ENCODE measurements at regions not wholly inside any gene's neighbourhood (a gene's known extent, or its start where the extent isn't known, plus 50 kb on each side); places are given as distances from the start of the nearest gene placed in this dataset.
A peak's percentile ranks its signal among the peaks of the same experiment; 100 is the strongest.

GRCh38 chr9:79224672-79225433, 346.9 kb upstream of the TLE4 start:
- Histone ChIP-seq H3K36me3 (ENCODE audit: insufficient read depth, low read length) (no peaks in the 10 kb centered on the region), H3K9me3 (ENCODE audit: low read length) (no peaks in the 10 kb centered on the region), H3K4me1 (ENCODE audit: insufficient read depth, low read length) (no peaks in the 10 kb centered on the region), H2AFZ (ENCODE audit: low read depth, low read length) (no peak overlapping the region), H3K27me3 (ENCODE audit: insufficient read depth, low read length) (no peaks in the 10 kb centered on the region), H3K4me3 (ENCODE audit: low read length) (no peak overlapping the region)

GRCh38 chr9:79233542-79233941, 338.2 kb upstream of the TLE4 start:
- Histone ChIP-seq H3K9me3 (ENCODE audit: low read length) (no peaks in the 10 kb centered on the region), H3K4me3 (ENCODE audit: low read length) (no peak overlapping the region), H3K36me3 (ENCODE audit: insufficient read depth, low read length) (no peaks in the 10 kb centered on the region), H3K4me1 (ENCODE audit: insufficient read depth, low read length) (no peaks in the 10 kb centered on the region), H3K27me3 (ENCODE audit: insufficient read depth, low read length) (no peaks in the 10 kb centered on the region), H2AFZ (ENCODE audit: low read depth, low read length) (no peak overlapping the region)

DNA sequence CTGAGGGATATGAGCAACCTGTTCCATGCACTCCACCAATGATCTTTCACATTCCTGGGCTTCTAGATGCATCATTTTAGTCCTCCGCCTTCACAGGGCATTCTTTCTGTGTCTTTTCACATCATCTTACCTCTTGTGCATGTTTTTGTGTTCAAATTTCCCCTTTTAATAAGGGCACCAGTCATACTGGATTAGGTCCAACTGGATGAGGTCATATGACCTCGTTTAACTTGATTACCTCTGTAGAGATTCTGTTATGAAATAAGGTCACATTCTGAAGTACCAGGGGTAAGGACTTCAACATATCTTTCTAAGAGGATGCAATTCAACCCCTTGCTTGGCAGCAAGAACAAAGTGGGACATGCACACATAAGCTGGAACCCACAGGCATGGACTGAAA, 335.3 kb upstream of the TLE4 start:
- H3K36me3 ChIP-seq (ENCODE audit: insufficient read depth, low read length): no peaks in the 10 kb centered on the region

DNA sequence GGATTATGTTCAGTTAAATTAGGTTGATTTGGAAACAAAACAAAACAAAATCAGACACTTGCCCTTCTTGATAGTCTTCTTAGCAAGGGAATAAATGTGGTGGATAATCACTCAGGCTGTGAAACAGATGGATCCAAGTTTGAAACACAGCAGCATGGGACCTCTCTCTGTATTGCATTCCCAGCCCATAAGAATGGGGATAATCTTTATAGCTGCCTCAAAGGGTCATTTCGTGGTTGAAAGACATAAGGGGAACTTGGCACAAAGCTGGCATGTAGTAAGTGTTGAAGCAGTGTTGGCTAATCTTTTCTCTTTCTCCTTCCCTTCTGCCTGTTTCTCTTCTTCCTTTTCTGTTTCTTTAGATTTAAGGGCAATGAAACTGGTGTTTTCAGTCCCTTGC, 333.9 kb upstream of the TLE4 start:
- Histone ChIP-seq H3K9me3 (ENCODE audit: low read length) (no peaks in the 10 kb centered on the region), H3K4me1 (ENCODE audit: insufficient read depth, low read length) (no peaks in the 10 kb centered on the region), H3K27me3 (ENCODE audit: insufficient read depth, low read length) (no peaks in the 10 kb centered on the region), H2AFZ (ENCODE audit: low read depth, low read length) (no peak overlapping the region), H3K4me3 (ENCODE audit: low read length) (no peak overlapping the region), H3K36me3 (ENCODE audit: insufficient read depth, low read length) (no peaks in the 10 kb centered on the region)

More for the DNA sequence above, 335.3 kb upstream of the TLE4 start:
- no peak overlapping the region for H3K4me3 ChIP-seq (ENCODE audit: low read length)
- no peaks in the 10 kb centered on the region for H3K9me3 ChIP-seq (ENCODE audit: low read length)
- no peaks in the 10 kb centered on the region for H3K4me1 ChIP-seq (ENCODE audit: insufficient read depth, low read length)
- no peak overlapping the region for H2AFZ ChIP-seq (ENCODE audit: low read depth, low read length)
- no peaks in the 10 kb centered on the region for H3K27me3 ChIP-seq (ENCODE audit: insufficient read depth, low read length)

GRCh38 chr9:79240774-79241173, 331.0 kb upstream of the TLE4 start:
- Histone ChIP-seq H3K27me3 (ENCODE audit: insufficient read depth, low read length) (no peaks in the 10 kb centered on the region), H3K4me1 (ENCODE audit: insufficient read depth, low read length) (no peaks in the 10 kb centered on the region), H3K36me3 (ENCODE audit: insufficient read depth, low read length) (no peaks in the 10 kb centered on the region), H3K9me3 (ENCODE audit: low read length) (no peaks in the 10 kb centered on the region), H3K4me3 (ENCODE audit: low read length) (no peak overlapping the region), H2AFZ (ENCODE audit: low read depth, low read length) (no peak overlapping the region)

DNA sequence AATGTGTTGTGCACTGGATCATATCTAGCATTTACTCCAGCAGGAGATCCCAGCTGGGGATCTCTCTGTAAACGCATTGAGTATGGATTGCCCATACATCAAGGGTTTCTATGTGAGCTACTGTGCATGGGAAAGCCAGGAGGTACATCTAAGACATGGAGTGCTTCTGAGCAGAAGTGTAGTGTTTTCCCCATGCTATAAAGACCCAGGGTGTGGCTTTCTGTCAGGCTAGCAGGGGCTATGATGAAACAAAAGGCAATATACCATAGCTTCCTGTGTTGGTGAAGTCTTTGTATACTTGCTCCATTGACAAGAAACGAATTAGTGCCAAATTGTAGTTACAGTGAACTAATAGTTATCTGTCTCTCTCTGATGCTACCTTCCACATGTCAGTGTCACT, 329.3 kb upstream of the TLE4 start:
- H3K27me3 ChIP-seq (ENCODE audit: insufficient read depth, low read length): no peaks in the 10 kb centered on the region
- no peaks in the 10 kb centered on the region for H3K4me1 ChIP-seq (ENCODE audit: insufficient read depth, low read length)
- H3K4me3 ChIP-seq (ENCODE audit: low read length): no peak overlapping the region
- no peaks in the 10 kb centered on the region for H3K36me3 ChIP-seq (ENCODE audit: insufficient read depth, low read length)
- H3K9me3 ChIP-seq (ENCODE audit: low read length): no peaks in the 10 kb centered on the region
- H2AFZ ChIP-seq (ENCODE audit: low read depth, low read length): no peak overlapping the region

- H3K27me3 ChIP-seq (ENCODE audit: insufficient read depth, low read length): no peaks in the 10 kb centered on the region
- H3K4me3 ChIP-seq (ENCODE audit: low read length): no peak overlapping the region
- H2AFZ ChIP-seq (ENCODE audit: low read depth, low read length): no peak overlapping the region
- H3K9me3 ChIP-seq (ENCODE audit: low read length): no peaks in the 10 kb centered on the region
- H3K36me3 ChIP-seq (ENCODE audit: insufficient read depth, low read length): no peaks in the 10 kb centered on the region
- no peaks in the 10 kb centered on the region for H3K4me1 ChIP-seq (ENCODE audit: insufficient read depth, low read length)
These were observed 325.6 kb upstream of the TLE4 start for GRCh38 chr9:79246170-79246569.

DNA sequence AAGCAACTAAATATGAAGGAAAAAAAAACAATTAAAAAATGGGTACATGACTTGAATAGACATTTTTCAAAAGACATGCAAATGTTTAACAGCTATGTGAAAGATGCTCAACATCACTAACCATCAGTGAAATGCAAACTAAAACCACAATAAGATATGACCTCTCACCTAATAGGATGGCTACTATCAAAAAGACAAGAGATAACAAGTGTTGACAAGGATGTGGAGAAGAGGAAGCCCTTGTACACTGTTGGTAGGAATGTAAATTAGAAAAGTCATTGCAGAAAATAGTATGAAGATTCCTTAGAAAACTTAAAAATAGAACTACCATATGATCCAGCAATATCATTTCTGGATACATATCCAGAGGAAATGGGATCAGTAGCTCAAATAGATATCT, 324.7 kb upstream of the TLE4 start:
- H3K27me3 ChIP-seq (ENCODE audit: insufficient read depth, low read length): no peaks in the 10 kb centered on the region
- H2AFZ ChIP-seq (ENCODE audit: low read depth, low read length): no peak overlapping the region
- no peaks in the 10 kb centered on the region for H3K9me3 ChIP-seq (ENCODE audit: low read length)
- H3K36me3 ChIP-seq (ENCODE audit: insufficient read depth, low read length): no peaks in the 10 kb centered on the region
- no peak overlapping the region for H3K4me3 ChIP-seq (ENCODE audit: low read length)
- H3K4me1 ChIP-seq (ENCODE audit: insufficient read depth, low read length): no peaks in the 10 kb centered on the region

GRCh38 chr9:79250806-79251205, 321.0 kb upstream of the TLE4 start:
- Histone ChIP-seq H3K27me3 (ENCODE audit: insufficient read depth, low read length) (no peaks in the 10 kb centered on the region), H3K9me3 (ENCODE audit: low read length) (no peaks in the 10 kb centered on the region), H2AFZ (ENCODE audit: low read depth, low read length) (no peak overlapping the region), H3K36me3 (ENCODE audit: insufficient read depth, low read length) (no peaks in the 10 kb centered on the region), H3K4me1 (ENCODE audit: insufficient read depth, low read length) (peaks cover 3% of the 10 kb centered on the region), H3K4me3 (ENCODE audit: low read length) (no peak overlapping the region)

- H3K27me3 ChIP-seq (ENCODE audit: insufficient read depth, low read length): no peaks in the 10 kb centered on the region
- no peaks in the 10 kb centered on the region for H3K36me3 ChIP-seq (ENCODE audit: insufficient read depth, low read length)
- H3K4me1 ChIP-seq (ENCODE audit: insufficient read depth, low read length): peaks cover 26% of the 10 kb centered on the region
- no peak overlapping the region for H3K4me3 ChIP-seq (ENCODE audit: low read length)
- H2AFZ ChIP-seq (ENCODE audit: low read depth, low read length): no peak overlapping the region
- no peaks in the 10 kb centered on the region for H3K9me3 ChIP-seq (ENCODE audit: low read length)
These were observed 316.7 kb upstream of the TLE4 start for GRCh38 chr9:79254900-79255650.

DNA sequence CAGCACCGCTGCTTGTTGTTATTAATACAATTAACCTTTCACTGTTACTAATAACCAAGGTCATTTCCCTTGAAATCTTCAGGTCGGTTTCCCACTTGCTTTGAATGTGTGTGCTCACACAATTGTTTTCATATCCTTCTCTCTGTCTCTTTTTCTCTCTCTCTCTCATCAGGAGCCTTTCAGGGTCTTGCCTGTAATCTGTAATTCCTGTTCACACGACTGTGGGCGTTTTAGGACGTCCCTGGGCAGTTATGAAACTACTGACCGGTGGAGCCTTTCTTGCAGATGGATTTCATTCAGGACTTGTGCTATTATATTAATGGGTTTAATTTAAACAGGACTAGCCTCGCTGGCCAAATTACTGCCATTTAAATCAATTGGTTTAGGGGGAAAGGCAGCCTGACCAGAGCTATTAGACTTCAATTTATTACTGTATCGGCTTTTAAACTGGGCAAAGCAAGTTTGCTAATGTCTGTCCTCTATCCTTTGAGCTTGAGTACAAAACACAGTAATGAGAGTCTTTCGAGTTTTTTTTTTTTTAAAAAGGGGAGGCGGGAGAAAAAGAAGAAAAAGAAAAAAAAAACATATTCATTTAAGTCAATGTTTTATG, 316.0 kb upstream of the TLE4 start:
- Histone ChIP-seq H2AFZ (ENCODE audit: low read depth, low read length) (no peak overlapping the region), H3K27me3 (ENCODE audit: insufficient read depth, low read length) (no peaks in the 10 kb centered on the region), H3K36me3 (ENCODE audit: insufficient read depth, low read length) (no peaks in the 10 kb centered on the region), H3K4me1 (ENCODE audit: insufficient read depth, low read length) (peaks cover 26% of the 10 kb centered on the region), H3K9me3 (ENCODE audit: low read length) (no peaks in the 10 kb centered on the region), H3K4me3 (ENCODE audit: low read length) (no peak overlapping the region)

GRCh38 chr9:79256691-79257213, 315.0 kb upstream of the TLE4 start:
- no peaks in the 10 kb centered on the region for H3K27me3 ChIP-seq (ENCODE audit: insufficient read depth, low read length)
- H3K4me3 ChIP-seq (ENCODE audit: low read length): peak overlapping the region; percentile 43

GRCh38 chr9:79257228-79257781, 314.5 kb upstream of the TLE4 start:
- no peaks in the 10 kb centered on the region for H3K36me3 ChIP-seq (ENCODE audit: insufficient read depth, low read length)
- H3K4me1 ChIP-seq (ENCODE audit: insufficient read depth, low read length): peaks cover 26% of the 10 kb centered on the region
- no peaks in the 10 kb centered on the region for H3K27me3 ChIP-seq (ENCODE audit: insufficient read depth, low read length)
- no peaks in the 10 kb centered on the region for H3K9me3 ChIP-seq (ENCODE audit: low read length)
- H3K4me3 ChIP-seq (ENCODE audit: low read length): peak overlapping the region; percentile 43
- peak overlapping the region; percentile 68 for H2AFZ ChIP-seq (ENCODE audit: low read depth, low read length)

More at GRCh38 chr9:79256691-79257213, 315.0 kb upstream of the TLE4 start:
- H3K4me1 ChIP-seq (ENCODE audit: insufficient read depth, low read length): peaks cover 26% of the 10 kb centered on the region
- peak overlapping the region; percentile 68 for H2AFZ ChIP-seq (ENCODE audit: low read depth, low read length)
- H3K9me3 ChIP-seq (ENCODE audit: low read length): no peaks in the 10 kb centered on the region
- H3K36me3 ChIP-seq (ENCODE audit: insufficient read depth, low read length): no peaks in the 10 kb centered on the region

Measured in neuron (in vitro differentiated cells).